HG03025 (cell line): ENCODE measurements at regions not wholly inside any gene's neighbourhood (a gene's known extent, or its start where the extent isn't known, plus 50 kb on each side); places are given as distances from the start of the nearest gene placed in this dataset.

Source experiments
- ATAC-seq: cut with Tn5 transposase; IDR thresholded peaks from one replicate; pipeline ENCODE4 v1.9.1; 2021; ENCODE audit warnings: mild to moderate bottlenecking, moderate library complexity; ENCODE audit not compliant: unreplicated experiment, low FRiP score

DNA sequence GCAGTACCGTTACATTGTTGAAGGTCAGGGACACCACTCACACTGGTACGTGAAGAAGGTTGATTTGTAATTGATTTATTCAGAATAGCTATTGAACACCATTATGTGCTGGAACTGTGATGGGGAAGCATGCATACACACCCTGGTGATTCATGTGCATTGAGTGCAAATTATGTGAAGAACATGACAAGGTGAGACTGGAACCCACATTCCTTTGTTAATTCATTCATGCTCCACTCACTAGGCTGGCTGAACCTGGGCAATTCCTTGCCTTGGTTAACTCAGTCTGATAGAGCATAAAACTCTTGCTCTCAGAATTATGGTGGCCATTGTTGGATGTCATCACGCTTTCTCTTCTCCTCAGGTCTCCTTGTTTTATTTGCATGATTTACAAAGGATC, 67.3 kb upstream of the TPK1 start:
- ATAC-seq = no peak

DNA sequence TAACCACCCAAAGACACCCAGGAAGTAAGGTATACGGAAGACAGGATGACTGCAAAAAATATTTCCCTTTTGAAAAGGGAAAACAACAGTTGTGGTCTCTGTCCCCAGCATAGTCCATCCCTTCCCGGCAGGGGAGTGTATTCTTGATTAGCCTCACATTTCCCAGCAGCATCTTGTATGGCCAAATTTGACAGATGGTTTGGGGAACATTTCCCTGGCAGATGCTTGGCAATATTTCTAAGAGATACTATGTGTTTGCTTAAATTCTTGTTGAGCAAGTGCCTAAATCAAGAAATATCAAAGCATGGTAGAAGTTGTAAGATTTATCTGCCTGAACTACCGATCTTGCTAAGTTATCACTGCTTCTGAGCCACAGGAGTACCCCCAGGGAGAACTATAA, 56.9 kb upstream of the TPK1 start:
- no peak for ATAC-seq
